Dendritic cell treated with granulocyte-macrophage colony-stimulating factor and Interleukin-4, amounts not matched to agents 40 ng/mL and 50 ng/mL, for 4 days (primary cell): ENCODE measurements at regions not wholly inside any gene's neighbourhood (a gene's known extent, or its start where the extent isn't known, plus 50 kb on each side); places are given as distances from the start of the nearest gene placed in this dataset.
"Not testable (repeated sequence)": the region's sequence is repeated elsewhere in the genome, so short reads cannot be mapped to it uniquely, and the experiment has no call there.

Experiments used
- H3K27ac Mint-ChIP-seq: one replicate; pipeline ENCODE4 v1.8.0; 2022; ENCODE audit warnings: mild to moderate bottlenecking, mixed read lengths
- H3K27me3 Mint-ChIP-seq: one replicate; pipeline ENCODE4 v1.8.0; 2022; ENCODE audit warnings: mild to moderate bottlenecking, mixed read lengths
- H3K36me3 Mint-ChIP-seq: one replicate; pipeline ENCODE4 v1.8.0; 2022; ENCODE audit warnings: low read depth, mixed read lengths
- H3K4me1 Mint-ChIP-seq: one replicate; pipeline ENCODE4 v1.8.0; 2022; ENCODE audit warnings: low read depth, mixed read lengths
- H3K4me3 Mint-ChIP-seq: one replicate; pipeline ENCODE4 v1.8.0; 2022; ENCODE audit warnings: mild to moderate bottlenecking, moderate library complexity, mixed read lengths
- H3K9me3 Mint-ChIP-seq: one replicate; pipeline ENCODE4 v1.8.0; 2022; ENCODE audit warnings: mixed read lengths
- intact Hi-C: fragments of 100-400 bp; cut with micrococcal nuclease; formaldehyde crosslinking; loops from one replicate; pipeline ENCODE4 v1.15.0; 2022

- H3K4me3 Mint-ChIP-seq, result not testable (repeated sequence)
Measured at GRCh38 chr1:218935408-218935807, 238.3 kb upstream of the LYPLAL1 start.

GRCh38 chr1:218938259-218938658, 235.4 kb upstream of the LYPLAL1 start:
- H3K4me1 Mint-ChIP-seq, result no peaks in the 10 kb centered on the region
- H3K4me3 Mint-ChIP-seq, result no peak overlapping the region
- peaks cover 46% of the 10 kb centered on the region for H3K9me3 Mint-ChIP-seq
- H3K36me3 Mint-ChIP-seq, result no peaks in the 10 kb centered on the region
- intact Hi-C loops, result no loop called here
- H3K27ac Mint-ChIP-seq, result no peak overlapping the region
- no peaks in the 10 kb centered on the region for H3K27me3 Mint-ChIP-seq

More at GRCh38 chr1:218935408-218935807, 238.3 kb upstream of the LYPLAL1 start:
- H3K27ac Mint-ChIP-seq, H3K4me1 Mint-ChIP-seq, H3K36me3 Mint-ChIP-seq, intact Hi-C loops, H3K27me3 Mint-ChIP-seq: not testable (repeated sequence)
- peaks cover 32% of the 10 kb centered on the region for H3K9me3 Mint-ChIP-seq

DNA sequence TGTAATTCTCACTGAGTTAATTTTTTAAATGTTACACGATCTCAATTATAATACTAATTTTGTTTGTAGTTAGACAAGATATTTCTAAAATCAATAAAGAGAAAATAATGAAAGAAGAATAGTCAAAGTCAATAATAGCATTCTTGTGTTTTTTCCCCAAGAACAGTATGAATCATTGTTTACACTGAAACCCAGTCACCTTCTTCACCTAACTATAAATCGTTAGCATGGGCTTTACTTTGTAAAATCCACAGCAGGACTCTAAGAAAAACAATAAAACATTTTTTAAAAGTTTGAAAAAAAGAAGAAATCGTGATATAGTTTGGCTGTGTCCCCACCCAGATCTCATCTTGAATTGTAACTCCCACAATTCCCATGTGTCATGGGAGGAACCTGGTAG, 234.6 kb upstream of the LYPLAL1 start:
- Mint-ChIP-seq H3K9me3 (peaks cover 46% of the 10 kb centered on the region), H3K4me3 (no peak overlapping the region), H3K27ac (no peak overlapping the region), H3K27me3 (no peaks in the 10 kb centered on the region), H3K36me3 (no peaks in the 10 kb centered on the region), H3K4me1 (no peaks in the 10 kb centered on the region)
- intact Hi-C loops, result no loop called here

DNA sequence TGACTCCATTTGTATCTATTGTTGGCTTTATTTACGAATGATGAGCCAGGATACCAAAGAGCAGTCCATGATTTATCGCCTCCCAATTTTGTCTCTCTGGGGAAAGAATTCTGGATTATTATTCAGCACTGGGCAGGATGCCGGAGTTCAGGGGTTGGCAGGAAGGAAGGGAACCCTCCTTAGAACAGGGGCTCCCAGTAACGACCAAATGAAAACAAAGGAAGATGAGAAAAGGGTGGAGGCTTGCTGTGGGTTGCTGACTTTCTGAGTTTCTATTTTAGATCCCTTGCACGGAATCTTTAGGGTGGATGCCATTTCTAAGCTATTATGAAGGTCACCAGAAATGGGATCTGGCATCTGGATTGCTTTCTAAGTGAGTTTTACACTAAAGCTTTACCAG, 231.2 kb upstream of the LYPLAL1 start:
- Mint-ChIP-seq H3K4me1 (no peaks in the 10 kb centered on the region), H3K9me3 (peaks cover 24% of the 10 kb centered on the region), H3K36me3 (no peaks in the 10 kb centered on the region), H3K27me3 (no peaks in the 10 kb centered on the region), H3K4me3 (no peak overlapping the region), H3K27ac (no peak overlapping the region)
- intact Hi-C loops, result no loop called here

DNA sequence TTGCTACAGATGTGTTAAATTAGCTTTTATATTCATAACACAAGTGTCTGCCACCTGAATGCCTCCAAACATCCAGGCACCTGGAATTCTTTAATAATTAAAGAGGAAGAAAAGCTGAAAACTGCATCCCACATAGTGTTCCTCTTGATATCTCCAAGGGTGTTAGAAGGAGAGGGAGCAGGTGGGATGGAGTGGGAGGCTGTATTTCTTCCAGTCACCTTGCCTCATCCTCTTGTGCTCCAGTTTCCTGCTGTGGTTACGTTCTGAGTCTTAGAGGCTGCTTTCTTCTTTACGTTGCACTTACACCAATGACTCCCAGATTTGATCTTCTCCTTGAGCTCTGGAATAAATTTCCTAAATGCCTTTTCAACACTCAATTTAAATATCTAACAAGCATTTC, 230.3 kb upstream of the LYPLAL1 start:
- H3K27ac Mint-ChIP-seq, result no peak overlapping the region
- intact Hi-C loops, result no loop called here
- H3K27me3 Mint-ChIP-seq, result no peaks in the 10 kb centered on the region
- H3K4me3 Mint-ChIP-seq, result no peak overlapping the region
- H3K4me1 Mint-ChIP-seq, result no peaks in the 10 kb centered on the region
- no peaks in the 10 kb centered on the region for H3K36me3 Mint-ChIP-seq
- H3K9me3 Mint-ChIP-seq, result peaks cover 24% of the 10 kb centered on the region

DNA sequence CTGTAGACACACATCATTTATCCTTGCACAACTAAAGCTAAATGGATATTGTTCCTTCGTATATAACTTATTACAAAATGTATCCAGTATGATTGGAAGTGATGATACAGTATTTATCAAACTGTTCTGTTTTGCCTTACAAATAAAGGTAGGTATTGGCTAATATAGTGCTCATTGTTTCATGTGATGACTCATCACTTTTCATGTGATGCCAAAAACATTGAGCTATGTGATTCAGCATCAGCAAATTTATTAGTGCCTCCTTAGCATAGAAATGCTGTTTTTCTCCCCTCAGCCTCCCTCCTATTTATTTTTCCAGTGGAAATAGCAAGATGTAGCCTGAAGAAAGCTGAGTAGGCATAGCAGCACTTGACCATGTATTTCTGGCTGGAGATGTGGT, 228.6 kb upstream of the LYPLAL1 start:
- Mint-ChIP-seq H3K36me3 (no peaks in the 10 kb centered on the region), H3K27ac (no peak overlapping the region), H3K4me3 (no peak overlapping the region), H3K27me3 (no peaks in the 10 kb centered on the region), H3K4me1 (no peaks in the 10 kb centered on the region), H3K9me3 (peaks cover 17% of the 10 kb centered on the region)
- intact Hi-C loops, result no loop called here

DNA sequence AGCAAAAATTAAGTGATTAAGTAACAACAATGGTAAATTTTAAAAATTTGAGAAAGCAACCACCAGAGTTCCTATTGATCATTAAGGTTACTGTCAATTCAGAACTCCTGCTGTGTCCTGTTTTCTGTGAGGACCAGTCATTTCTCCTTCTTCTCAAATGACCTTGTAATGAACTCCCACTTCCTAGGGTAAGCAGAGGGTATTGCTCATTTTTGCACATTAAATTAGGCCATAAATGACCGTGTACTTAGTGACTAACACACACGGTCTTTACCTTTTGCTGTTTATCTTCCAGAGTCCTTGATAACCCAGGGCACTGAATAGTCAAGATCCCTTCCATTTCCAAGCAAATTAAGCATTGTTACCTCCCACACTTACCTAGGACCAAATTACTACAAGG, 227.5 kb upstream of the LYPLAL1 start:
- Mint-ChIP-seq H3K27me3 (no peaks in the 10 kb centered on the region), H3K9me3 (peaks cover 6% of the 10 kb centered on the region), H3K4me1 (no peaks in the 10 kb centered on the region), H3K36me3 (no peaks in the 10 kb centered on the region), H3K27ac (no peak overlapping the region), H3K4me3 (no peak overlapping the region)
- intact Hi-C loops, result no loop called here

DNA sequence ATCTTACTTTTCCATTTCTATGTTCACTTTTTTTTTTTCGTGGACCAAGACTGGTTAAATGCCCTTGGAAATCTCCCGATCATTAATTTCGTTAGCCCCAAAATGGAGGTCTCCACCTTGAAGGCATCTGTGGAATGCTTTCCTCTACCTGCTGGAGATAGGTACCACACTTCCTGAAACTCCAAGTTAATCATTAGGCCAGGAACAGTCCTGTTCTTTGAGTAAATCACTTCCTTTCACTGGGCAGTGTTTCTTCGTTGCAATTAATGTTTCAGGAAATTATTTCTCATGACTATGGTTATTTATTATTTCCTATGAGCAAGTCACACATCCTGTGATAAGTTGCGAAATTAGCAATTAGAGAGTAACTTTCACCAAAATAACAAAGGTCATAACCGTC, 225.2 kb upstream of the LYPLAL1 start:
- Mint-ChIP-seq H3K4me1 (no peaks in the 10 kb centered on the region), H3K36me3 (no peaks in the 10 kb centered on the region), H3K27ac (no peak overlapping the region), H3K4me3 (no peak overlapping the region), H3K9me3 (no peaks in the 10 kb centered on the region), H3K27me3 (no peaks in the 10 kb centered on the region)
- intact Hi-C loops, result no loop called here

- Mint-ChIP-seq H3K9me3 (no peaks in the 10 kb centered on the region), H3K4me3 (no peak overlapping the region), H3K27me3 (no peaks in the 10 kb centered on the region), H3K36me3 (no peaks in the 10 kb centered on the region), H3K27ac (no peak overlapping the region), H3K4me1 (no peaks in the 10 kb centered on the region)
- intact Hi-C loops, result no loop called here
Measured at GRCh38 chr1:218953386-218953785, 220.3 kb upstream of the LYPLAL1 start.

GRCh38 chr1:218957971-218958370, 215.7 kb upstream of the LYPLAL1 start:
- intact Hi-C loops, result no loop called here
- no peaks in the 10 kb centered on the region for H3K4me1 Mint-ChIP-seq
- H3K4me3 Mint-ChIP-seq, result no peak overlapping the region
- no peaks in the 10 kb centered on the region for H3K27me3 Mint-ChIP-seq
- H3K9me3 Mint-ChIP-seq, result no peaks in the 10 kb centered on the region
- H3K27ac Mint-ChIP-seq, result no peak overlapping the region
- no peaks in the 10 kb centered on the region for H3K36me3 Mint-ChIP-seq

- intact Hi-C loops, result no loop called here
- Mint-ChIP-seq H3K9me3 (no peaks in the 10 kb centered on the region), H3K27ac (no peak overlapping the region), H3K4me1 (no peaks in the 10 kb centered on the region), H3K36me3 (no peaks in the 10 kb centered on the region), H3K27me3 (no peaks in the 10 kb centered on the region), H3K4me3 (no peak overlapping the region)
Measured at GRCh38 chr1:218959784-218960183, 213.9 kb upstream of the LYPLAL1 start.

DNA sequence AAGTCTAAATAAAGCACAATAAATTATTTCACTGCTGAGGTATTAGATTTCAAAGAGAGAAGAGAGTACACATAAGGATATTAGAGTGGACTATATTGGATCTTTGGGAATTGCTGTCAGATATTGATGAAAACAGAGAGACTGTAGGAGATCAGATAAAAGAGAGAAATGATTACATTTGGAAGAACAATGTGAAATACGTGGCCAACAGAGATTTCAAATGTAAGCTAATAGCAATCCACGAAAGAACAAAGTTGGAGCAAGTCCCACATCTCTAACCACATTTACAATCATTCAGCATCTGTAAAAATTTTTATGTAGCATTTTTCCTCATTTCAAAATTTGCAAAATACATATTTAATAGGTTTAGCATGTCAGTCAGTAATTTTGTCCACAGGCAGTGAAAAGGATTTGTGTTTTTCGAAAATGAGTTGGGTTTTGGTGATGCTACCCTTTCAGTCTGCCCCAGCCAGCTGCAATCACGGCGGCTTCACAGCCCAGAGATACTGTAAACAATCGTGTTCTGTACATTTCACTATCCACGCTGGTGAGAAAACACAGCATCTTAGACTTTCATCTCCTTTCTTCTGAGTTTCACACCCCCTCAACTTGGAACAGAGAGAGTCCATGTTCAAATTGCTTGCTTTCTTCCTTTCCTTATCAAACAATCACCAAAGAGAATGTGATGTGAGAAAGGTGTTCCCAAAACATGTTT, 209.1 kb upstream of the LYPLAL1 start:
- Mint-ChIP-seq H3K27ac (no peak overlapping the region), H3K4me1 (no peaks in the 10 kb centered on the region), H3K4me3 (no peak overlapping the region), H3K36me3 (no peaks in the 10 kb centered on the region), H3K27me3 (no peaks in the 10 kb centered on the region), H3K9me3 (no peaks in the 10 kb centered on the region)
- intact Hi-C loops, result no loop called here

DNA sequence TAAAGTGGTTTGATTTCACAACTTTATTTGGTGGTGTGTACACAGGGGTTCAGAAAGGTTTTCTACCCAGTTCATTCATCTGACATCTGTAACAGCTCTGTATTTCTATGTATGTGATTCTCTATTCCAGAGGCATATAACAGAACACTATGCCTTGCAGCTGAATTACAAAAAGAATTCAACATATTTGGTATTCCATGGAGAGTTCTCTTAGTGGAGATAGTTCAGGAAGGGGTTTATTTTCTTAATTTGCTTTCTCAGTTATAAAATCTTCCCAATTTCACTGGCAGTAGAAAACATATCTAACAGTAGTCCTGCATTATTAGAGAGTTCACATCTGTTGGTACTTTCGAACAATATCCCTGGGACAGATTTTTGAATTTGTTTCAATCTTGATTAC, 207.9 kb upstream of the LYPLAL1 start:
- H3K9me3 Mint-ChIP-seq, result no peaks in the 10 kb centered on the region
- H3K27ac Mint-ChIP-seq, result no peak overlapping the region
- intact Hi-C loops, result no loop called here
- H3K36me3 Mint-ChIP-seq, result no peaks in the 10 kb centered on the region
- no peaks in the 10 kb centered on the region for H3K4me1 Mint-ChIP-seq
- H3K27me3 Mint-ChIP-seq, result no peaks in the 10 kb centered on the region
- no peak overlapping the region for H3K4me3 Mint-ChIP-seq

GRCh38 chr1:218967254-218967653, 206.4 kb upstream of the LYPLAL1 start:
- Mint-ChIP-seq H3K4me3 (no peak overlapping the region), H3K36me3 (no peaks in the 10 kb centered on the region), H3K27ac (no peak overlapping the region), H3K9me3 (peaks cover 5% of the 10 kb centered on the region), H3K27me3 (no peaks in the 10 kb centered on the region), H3K4me1 (no peaks in the 10 kb centered on the region)
- intact Hi-C loops, result no loop called here

DNA sequence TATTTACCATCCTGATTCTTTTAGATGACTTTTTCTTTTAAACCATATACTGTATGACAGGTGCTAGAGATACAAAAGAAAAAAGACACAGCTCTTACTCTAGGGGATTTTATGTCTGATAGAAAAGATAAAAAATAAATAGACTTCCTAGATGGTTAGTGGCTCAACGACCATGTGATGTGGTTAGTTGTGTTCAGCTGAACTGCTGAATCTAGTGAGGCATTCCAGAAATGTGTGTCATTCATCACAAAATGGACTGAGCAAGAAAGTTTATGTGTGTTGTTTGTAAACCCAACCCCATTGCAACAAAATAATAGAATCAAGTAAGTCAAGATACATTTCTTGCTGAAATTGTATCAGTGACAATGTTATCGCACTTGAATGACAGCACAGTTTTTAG, 205.8 kb upstream of the LYPLAL1 start:
- H3K36me3 Mint-ChIP-seq, result no peaks in the 10 kb centered on the region
- intact Hi-C loops, result no loop called here
- no peaks in the 10 kb centered on the region for H3K27me3 Mint-ChIP-seq
- H3K9me3 Mint-ChIP-seq, result peaks cover 11% of the 10 kb centered on the region
- no peak overlapping the region for H3K27ac Mint-ChIP-seq
- no peak overlapping the region for H3K4me3 Mint-ChIP-seq
- H3K4me1 Mint-ChIP-seq, result no peaks in the 10 kb centered on the region
